ENCODE measurements at regions not wholly inside any gene's neighbourhood (a gene's known extent, or its start where the extent isn't known, plus 50 kb on each side); places are given as distances from the start of the nearest gene placed in this dataset.

DNA sequence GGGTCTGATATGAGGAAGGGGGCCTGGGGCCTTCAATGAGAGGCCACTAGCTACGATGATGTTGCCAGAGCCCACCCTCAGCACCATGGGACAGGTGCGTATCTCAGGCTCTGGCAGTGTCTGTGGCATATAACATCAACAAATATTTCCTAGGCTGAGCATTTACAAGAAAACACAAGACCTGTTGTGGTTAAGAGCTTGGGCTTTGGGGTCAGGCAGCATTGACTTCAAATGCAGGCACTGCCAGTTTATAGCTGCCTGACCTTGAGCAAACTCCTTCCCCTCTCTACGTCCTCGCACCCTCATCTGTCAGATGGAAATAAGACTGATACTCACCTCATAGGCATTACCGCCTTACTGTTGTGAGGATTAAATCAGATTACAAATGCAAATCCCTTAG lies 156.0 kb downstream of the KATNAL1 start:
- ATAC-seq (no peak), DNase-seq (no peak)

GRCh38 chr13:30149248-30149647 lies 158.1 kb downstream of the KATNAL1 start:
- DNase-seq: no peak
- ATAC-seq: no peak

GRCh38 chr13:30148786-30149185 lies 158.6 kb downstream of the KATNAL1 start:
- ATAC-seq: no peak
- DNase-seq: no peak

- peak; percentile 19 for DNase-seq
- peak; percentile 44 for ATAC-seq
These were observed 159.1 kb downstream of the KATNAL1 start for GRCh38 chr13:30148171-30148754.

DNA sequence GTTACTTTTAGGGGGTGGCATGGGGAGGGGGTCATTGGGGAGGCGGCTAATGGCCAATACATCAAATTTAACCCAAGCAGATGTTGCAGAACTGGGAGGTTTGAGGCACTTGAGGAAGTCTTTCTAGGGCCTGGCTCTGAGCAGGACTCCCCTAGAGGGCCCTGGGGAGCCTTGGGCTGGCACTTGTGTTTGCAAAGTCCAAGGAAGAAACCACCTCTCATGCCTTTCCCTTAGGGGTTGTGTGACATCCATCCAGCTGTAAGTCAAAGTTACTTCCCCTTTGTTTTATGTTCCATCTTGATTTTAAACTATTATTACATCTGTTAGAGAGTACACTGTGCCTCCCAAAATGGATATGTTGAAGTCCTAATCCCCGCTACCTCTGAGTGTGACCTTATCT lies 159.9 kb downstream of the KATNAL1 start:
- DNase-seq: no peak

GRCh38 chr13:30147015-30147414 lies 160.3 kb downstream of the KATNAL1 start:
- ATAC-seq: no peak
- DNase-seq: no peak

More for the DNA sequence above, 159.9 kb downstream of the KATNAL1 start:
- no peak for ATAC-seq

DNA sequence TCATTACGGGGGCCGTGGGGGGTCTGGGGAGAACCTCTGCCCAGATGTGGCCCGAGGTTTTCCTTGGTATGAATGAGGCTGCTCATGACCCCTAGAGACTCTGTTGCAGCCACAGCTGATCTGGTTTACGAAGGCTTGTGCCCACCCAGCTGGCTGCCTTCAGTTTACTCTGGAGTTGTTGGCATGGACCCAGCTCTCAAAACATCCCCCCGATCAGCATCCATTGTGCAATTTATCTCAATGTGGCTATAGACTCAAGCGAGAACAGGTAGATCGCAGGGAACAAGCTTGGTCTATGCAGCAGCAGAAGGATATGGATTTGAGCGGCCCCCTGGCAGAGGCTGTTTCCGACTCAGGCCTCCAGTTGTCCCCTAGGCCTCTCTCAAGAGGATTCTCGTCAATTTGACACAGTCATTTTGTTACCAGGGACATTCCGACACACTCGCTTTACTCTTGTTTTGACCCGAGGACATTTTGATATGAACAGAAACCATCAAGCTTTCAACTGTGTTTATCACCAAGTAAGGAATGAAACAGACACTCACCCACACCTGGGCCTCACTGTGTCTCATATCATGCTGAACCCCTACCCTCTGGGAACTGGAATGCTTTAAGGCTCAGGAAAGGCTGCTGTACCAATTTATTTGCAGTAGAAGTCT lies 161.5 kb downstream of the KATNAL1 start:
- DNase-seq (no peak), ATAC-seq (peak; percentile 65)

- DNase-seq (no peak), ATAC-seq (no peak)
These were observed 163.5 kb downstream of the KATNAL1 start for GRCh38 chr13:30143666-30144400.

DNA sequence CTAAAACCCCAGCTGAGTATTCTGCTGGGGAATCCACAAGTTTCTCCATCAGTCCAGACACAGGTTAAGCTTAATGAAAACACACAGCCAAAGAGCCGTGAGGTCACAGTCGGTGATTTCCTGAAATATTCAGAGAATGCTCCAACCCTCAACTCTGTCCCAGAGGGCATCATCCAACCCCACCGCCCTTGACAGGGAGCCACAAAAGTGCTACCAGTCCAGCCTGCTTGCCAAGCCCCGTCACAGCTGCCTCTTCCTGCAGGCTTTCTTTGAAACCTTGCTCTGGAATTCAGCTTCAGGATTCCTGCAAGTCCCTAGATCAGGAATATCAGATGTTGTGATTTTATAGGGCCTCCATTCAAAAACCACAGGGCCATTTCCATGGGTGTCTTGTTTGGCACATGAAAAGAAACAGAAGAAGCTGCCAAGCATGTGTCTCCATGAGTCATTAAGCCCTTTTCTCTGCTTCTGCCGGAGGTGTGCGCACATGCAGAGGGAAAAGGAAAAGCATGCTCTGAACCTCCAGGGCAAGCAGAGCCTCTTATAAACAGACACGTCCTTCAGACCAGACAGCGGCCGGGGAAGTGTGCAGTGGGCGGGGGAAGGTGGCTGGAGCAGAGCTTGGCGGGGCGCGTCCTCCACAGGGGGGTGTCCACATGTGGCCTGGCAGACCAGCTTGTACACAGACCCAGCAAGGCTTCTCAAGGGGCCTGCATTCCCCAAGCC lies 164.7 kb downstream of the KATNAL1 start:
- DNase-seq (no peak), ATAC-seq (peak; percentile 51)

GRCh38 chr13:30141775-30142485 lies 165.4 kb downstream of the KATNAL1 start:
- no peak for DNase-seq
- ATAC-seq: no peak

DNA sequence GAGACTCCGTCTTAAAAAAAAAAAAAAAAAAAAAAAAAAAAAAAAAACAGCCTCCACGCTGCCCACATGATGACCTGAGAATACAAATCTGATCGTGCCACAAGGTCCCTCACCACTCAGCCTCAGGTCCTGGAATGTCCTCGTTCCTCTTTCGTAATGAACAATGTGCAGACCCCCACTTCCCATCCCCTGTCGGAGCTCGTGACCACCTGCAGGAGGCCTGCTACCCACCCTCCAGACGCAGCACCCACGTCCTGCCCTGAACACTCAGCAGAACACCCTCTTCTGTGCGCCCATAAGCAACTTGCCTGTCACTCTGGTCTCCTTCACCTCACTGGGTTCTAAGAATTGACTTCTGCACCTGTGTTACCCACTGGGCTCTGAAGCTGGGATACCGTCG lies 166.4 kb downstream of the KATNAL1 start:
- ATAC-seq: no peak
- DNase-seq: no peak

GRCh38 chr13:30138511-30138910 lies 168.8 kb downstream of the KATNAL1 start:
- DNase-seq: no peak
- no peak for ATAC-seq

DNA sequence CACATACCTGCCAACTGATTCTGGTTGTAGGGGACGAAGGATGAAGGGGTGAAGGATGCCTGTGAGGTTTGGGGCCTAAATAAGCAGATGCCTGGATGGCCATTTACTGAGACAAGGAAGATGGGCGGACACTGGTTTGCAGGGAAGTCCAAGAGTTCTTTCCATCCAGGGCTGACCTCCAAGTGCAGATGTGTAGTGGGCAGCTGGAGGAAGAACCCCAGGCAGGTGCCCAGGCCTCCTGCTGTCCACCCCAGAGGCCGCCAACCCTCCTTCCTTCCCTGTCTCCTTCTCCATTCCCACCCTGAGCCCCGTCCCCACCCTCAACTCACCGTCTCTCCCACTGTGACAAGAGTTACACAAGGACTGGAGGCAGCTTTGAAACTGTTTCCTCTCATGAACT lies 171.5 kb downstream of the KATNAL1 start:
- ATAC-seq: no peak

GRCh38 chr13:30135351-30135750 lies 172.0 kb downstream of the KATNAL1 start:
- ATAC-seq: no peak
- DNase-seq: no peak

More for the DNA sequence above, 171.5 kb downstream of the KATNAL1 start:
- DNase-seq: no peak

DNA sequence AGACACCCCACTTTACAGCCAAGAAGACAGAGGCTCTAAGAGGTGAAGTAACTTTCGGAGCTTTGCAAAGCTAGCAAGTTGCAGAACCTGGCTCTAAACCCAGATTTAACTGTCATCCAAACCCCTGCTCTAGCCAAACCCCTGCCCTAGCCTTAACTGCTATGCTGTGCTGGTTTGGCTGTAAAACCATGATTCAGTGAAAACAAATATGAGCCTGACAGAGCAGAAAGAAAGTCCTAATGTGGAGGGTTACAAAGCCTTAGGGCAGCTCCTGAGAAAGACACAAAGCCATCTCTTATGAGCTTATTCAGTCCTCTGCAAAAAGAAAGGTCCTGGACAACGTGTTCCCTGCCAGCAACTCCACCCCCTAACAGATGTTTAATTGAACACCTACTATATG lies 172.8 kb downstream of the KATNAL1 start:
- ATAC-seq (no peak), DNase-seq (no peak)

- DNase-seq (no peak), ATAC-seq (no peak)
These were observed 173.4 kb downstream of the KATNAL1 start for GRCh38 chr13:30133996-30134395.

GRCh38 chr13:30133554-30133912 lies 173.8 kb downstream of the KATNAL1 start:
- DNase-seq (no peak), ATAC-seq (no peak)

GRCh38 chr13:30132623-30133553 lies 174.5 kb downstream of the KATNAL1 start:
- ATAC-seq (peak; percentile 97), DNase-seq (peak; percentile 97)

GRCh38 chr13:30129411-30129810 lies 177.9 kb downstream of the KATNAL1 start:
- DNase-seq (no peak), ATAC-seq (no peak)

DNA sequence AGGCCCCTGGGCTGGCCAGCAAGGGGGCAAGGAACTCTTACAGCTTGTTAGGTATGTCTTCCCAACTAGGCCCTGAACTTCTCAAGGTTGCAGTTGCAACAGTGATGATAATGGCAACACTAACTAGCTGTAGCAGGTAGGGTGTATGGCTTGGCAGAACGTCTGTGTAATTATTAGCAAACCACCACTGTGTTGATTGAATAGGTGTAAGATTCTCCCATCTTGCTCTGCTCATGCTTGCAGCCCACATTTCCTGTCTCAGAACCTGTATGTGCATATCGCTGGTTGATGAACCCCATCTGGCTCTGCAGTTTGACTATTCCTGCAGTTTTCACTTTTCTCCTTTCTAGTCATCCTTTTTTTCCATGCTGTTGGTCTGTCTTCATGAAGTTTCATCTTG lies 178.8 kb downstream of the KATNAL1 start:
- ATAC-seq: no peak
- no peak for DNase-seq

- ATAC-seq: no peak
- DNase-seq: no peak
These were observed 179.3 kb downstream of the KATNAL1 start for GRCh38 chr13:30128095-30128494.
